Thoracic aorta (tissue), 2 donors: ENCODE measurements at regions not wholly inside any gene's neighbourhood (a gene's known extent, or its start where the extent isn't known, plus 50 kb on each side); places are given as distances from the start of the nearest gene placed in this dataset.

ENCODE experiments used
- ATAC-seq: fragments of 150-250 bp; one replicate; pipeline ENCODE4 v1.8.0; 2017; ENCODE audit warnings: low read depth; ENCODE audit not compliant: insufficient number of reproducible peaks, low FRiP score
- DNase-seq: peaks from one replicate; pipeline ENCODE4 v3.0.0-alpha.2; 2020; ENCODE audit warnings: low spot score
- H3K27ac ChIP-seq, 2 donors: fragments of 200-600 bp; sonication (generic); 1 replicate in 1 of 2; 2 replicates in 1 of 2; pipeline ENCODE4 v1.5.1; 2016; ENCODE audit warnings: mild to moderate bottlenecking in 2 of 2, moderate library complexity in 2 of 2
- H3K27me3 ChIP-seq: fragments of 200-600 bp; sonication (generic); replicated peaks from 2 replicates; pipeline ENCODE4 v1.6.0; 2016; ENCODE audit warnings: mild to moderate bottlenecking; ENCODE audit not compliant: insufficient read depth
- H3K36me3 ChIP-seq: fragments of 200-600 bp; sonication (generic); one replicate; pipeline ENCODE4 v1.5.1; 2016
- H3K4me1 ChIP-seq, 2 donors: fragments of 200-600 bp; sonication (generic); 1 replicate in 1 of 2; 2 replicates in 1 of 2; pipeline versions ENCODE4 v1.5.1 to v1.6.0; 2016; ENCODE audit warnings: low read depth in 2 of 2, mild to moderate bottlenecking in 1 of 2; ENCODE audit not compliant: control insufficient read depth in 1 of 2
- H3K4me3 ChIP-seq: fragments of 200-600 bp; sonication (generic); 2 replicates; pipeline ENCODE4 v1.5.1; 2016; ENCODE audit warnings: mild to moderate bottlenecking
- H3K9me3 ChIP-seq: fragments of 200-600 bp; sonication (generic); 2 replicates; pipeline ENCODE4 v1.5.1; 2016
- CTCF ChIP-seq: fragments of 200-600 bp; sonication (generic); IDR thresholded peaks from one replicate; pipeline ENCODE4 v1.5.1; 2019; ENCODE audit warnings: antibody characterized with exemption

DNA sequence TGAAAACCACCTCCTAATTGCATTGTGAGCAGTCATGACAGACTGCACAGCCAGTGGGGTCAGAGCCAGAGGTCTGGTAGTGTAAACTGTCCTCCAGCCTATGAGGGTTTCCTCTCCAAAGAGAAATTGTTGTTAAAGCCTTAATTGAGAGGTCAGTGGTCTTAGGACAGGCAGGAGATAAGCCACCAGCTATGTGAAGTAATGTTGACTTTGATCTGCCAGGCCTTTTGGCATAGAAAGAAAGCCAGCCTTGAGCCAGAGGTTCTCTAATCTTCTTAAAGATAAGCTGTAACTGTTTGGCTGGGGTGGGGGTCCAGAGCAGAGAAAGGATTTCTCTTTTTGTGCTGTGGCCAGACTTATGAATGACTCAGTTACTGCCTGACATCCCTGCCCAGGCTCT, 248.4 kb downstream of the WDR11 start:
- no peaks in the 10 kb centered on the region for H3K36me3 ChIP-seq
- H3K27ac ChIP-seq: no peak overlapping the region
- no peaks in the 10 kb centered on the region for H3K27me3 ChIP-seq
- H3K4me3 ChIP-seq: no peak overlapping the region
- DNase-seq (no peak), ATAC-seq (no peak)
- TF ChIP-seq CTCF: no peak
- H3K9me3 ChIP-seq: no peaks in the 10 kb centered on the region
- no peaks in the 10 kb centered on the region for H3K4me1 ChIP-seq

DNA sequence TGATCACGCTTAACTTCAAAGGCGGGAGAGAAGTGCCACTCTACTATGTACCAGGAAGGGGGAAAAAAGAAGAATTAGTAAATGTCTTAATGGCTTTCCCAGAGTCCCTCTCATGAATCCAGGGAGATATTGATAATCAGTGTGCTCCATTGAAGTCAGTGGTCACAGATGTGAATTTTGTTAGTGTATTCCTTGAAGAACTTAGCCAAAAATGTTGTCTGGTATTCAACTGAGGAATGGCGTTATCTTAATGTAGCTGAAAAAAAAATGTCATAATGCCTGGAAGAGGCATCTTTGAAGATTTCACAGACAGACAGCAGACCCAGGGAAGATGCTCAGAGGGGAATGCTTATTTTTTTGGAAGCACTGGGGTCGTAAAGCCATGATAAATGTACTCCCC, 250.4 kb downstream of the WDR11 start:
- H3K4me3 ChIP-seq: no peak overlapping the region
- DNase-seq (no peak), ATAC-seq (no peak)
- no peak overlapping the region for H3K27ac ChIP-seq
- TF ChIP-seq CTCF: no peak
- H3K9me3 ChIP-seq: no peaks in the 10 kb centered on the region
- no peaks in the 10 kb centered on the region for H3K27me3 ChIP-seq
- no peaks in the 10 kb centered on the region for H3K4me1 ChIP-seq
- no peaks in the 10 kb centered on the region for H3K36me3 ChIP-seq

- TF ChIP-seq CTCF: no peak
- no peak overlapping the region for H3K27ac ChIP-seq
- H3K36me3 ChIP-seq: no peaks in the 10 kb centered on the region
- H3K4me3 ChIP-seq: no peak overlapping the region
- DNase-seq (no peak), ATAC-seq (no peak)
- H3K9me3 ChIP-seq: no peaks in the 10 kb centered on the region
- H3K27me3 ChIP-seq: no peaks in the 10 kb centered on the region
- H3K4me1 ChIP-seq: no peaks in the 10 kb centered on the region
Measured at GRCh38 chr10:121102706-121103105, 251.5 kb downstream of the WDR11 start.

DNA sequence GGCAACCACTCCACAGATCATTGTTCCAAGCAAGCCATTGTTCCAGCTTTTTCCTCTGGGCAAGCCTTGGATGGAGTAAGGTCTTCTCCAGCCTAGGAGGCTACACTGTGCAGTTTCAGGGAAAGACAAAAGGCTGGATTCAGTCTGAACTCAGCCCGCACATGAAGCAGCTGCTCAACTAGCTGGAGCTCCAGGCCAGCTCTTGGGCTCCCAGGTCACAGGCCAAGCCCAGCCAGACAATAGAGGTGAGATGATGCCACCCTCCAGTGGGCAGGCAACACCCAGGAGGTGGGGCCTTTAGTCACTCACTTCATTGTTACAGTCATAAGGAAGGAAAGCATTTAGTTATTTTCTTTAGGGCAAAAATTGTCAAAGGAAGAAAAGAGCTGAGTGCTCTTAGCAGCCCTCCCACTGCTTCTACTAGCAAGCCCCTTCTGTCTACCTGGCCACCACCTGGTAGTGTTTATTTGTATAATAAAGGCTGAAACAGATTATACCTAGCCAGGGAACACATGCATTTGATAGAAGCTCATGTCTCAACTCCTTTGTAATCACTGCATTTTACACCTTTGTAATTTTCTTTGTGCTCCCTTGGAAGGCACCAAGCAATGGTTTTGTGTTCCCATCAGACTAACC, 253.4 kb downstream of the WDR11 start:
- Histone ChIP-seq H3K4me3 (no peak overlapping the region), H3K36me3 (no peaks in the 10 kb centered on the region), H3K9me3 (no peaks in the 10 kb centered on the region), H3K27me3 (no peaks in the 10 kb centered on the region), H3K27ac (no peak overlapping the region), H3K4me1 (no peaks in the 10 kb centered on the region)
- DNase-seq: no peak
- TF ChIP-seq CTCF: no peak
- no peak for ATAC-seq

DNA sequence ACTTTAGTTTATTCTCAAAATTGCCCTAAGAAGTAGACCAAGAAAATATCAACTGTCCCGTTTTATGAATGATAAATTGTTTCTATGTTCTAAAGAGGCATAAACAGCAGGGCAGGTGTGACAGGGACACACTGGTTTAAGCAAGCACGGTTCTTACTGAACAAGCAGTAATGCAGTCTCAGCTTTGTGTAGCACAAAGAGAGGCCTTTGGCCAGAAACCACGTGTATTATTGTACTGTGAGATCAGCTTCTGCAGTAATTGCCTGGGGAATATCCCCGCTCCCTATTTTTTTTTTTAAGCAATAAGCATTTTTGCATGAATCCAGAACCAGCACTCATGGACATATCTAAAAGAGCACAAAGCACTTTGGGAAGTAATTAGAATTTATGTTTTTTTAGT, 255.4 kb downstream of the WDR11 start:
- Histone ChIP-seq H3K36me3 (no peaks in the 10 kb centered on the region), H3K4me3 (no peak overlapping the region), H3K4me1 (no peaks in the 10 kb centered on the region), H3K9me3 (no peaks in the 10 kb centered on the region), H3K27me3 (no peaks in the 10 kb centered on the region), H3K27ac (no peak overlapping the region)
- ATAC-seq (no peak), DNase-seq (no peak)
- TF ChIP-seq CTCF: no peak
